ENCODE measurements at regions not wholly inside any gene's neighbourhood (a gene's known extent, or its start where the extent isn't known, plus 50 kb on each side); places are given as distances from the start of the nearest gene placed in this dataset.

DNA sequence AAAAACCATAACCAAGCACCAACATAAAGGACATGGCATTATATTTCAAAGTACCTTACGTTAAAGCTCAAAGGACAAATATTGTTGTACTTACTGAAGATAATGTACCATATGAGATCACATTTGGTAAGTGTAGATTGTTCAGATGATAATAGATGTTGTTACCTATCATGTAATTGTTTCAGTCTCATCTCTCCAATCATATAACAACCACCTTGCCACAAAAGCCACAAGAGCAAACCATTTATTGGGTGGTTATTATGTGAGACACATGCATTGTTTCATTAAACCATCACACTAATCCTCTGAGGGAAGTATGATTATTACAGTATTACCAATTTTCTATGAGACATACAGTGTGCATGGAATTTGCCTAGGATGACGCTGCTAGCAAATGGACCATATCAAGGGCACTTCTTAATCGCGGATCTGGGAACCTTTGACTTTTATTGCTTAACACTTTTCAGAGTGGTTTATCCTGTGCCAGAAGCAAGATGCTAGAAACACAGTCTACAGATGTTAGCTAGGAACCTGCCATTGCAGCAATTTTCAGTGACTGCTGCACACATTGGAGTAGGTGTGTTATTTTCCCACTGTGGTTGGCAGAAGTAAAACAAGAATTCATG is 149.8 kb upstream of the AKIRIN2 start:
- no peak for DNase-seq (ENCODE audit: low read depth in 2 of 2)

DNA sequence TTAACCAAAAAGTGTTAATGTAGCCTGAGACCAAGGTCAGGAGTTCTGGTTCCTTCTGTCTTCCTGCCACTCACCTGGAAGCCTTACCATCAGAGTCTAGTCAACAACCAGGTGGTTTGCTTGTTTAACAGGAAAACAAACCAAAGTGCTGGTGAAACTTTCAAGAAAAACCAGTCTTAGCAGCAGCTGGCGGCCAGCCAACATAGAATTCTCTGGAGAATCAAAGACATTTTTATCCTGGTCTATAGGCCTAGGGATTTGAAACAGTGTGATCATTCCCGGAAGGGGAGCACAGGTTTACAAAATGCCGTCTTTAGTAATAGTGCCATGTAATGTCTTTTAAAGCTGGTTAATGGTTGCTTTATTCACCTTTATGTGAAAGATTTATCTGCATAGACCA is 146.6 kb upstream of the AKIRIN2 start:
- DNase-seq (ENCODE audit: low read depth in 2 of 2) = no peak

DNA sequence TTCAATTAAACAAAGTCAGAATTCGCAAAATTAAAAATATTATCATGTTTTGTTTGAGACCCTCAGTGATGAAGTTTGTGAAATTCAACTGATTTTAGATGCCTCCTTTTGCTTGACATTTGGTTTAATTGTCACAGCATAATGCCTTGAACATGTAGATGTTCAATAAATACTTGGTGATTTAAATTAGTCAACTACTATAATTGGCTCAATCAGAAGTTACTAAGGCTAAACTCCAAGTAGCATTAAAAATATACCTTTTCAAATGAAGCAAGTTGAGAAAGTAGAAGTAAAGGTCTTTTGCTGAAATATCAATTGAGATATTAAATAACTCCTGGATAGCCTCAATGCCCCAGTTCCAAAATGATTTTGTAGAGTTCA is 145.8 kb upstream of the AKIRIN2 start:
- DNase-seq (ENCODE audit: low read depth in 2 of 2) = no peak

DNA sequence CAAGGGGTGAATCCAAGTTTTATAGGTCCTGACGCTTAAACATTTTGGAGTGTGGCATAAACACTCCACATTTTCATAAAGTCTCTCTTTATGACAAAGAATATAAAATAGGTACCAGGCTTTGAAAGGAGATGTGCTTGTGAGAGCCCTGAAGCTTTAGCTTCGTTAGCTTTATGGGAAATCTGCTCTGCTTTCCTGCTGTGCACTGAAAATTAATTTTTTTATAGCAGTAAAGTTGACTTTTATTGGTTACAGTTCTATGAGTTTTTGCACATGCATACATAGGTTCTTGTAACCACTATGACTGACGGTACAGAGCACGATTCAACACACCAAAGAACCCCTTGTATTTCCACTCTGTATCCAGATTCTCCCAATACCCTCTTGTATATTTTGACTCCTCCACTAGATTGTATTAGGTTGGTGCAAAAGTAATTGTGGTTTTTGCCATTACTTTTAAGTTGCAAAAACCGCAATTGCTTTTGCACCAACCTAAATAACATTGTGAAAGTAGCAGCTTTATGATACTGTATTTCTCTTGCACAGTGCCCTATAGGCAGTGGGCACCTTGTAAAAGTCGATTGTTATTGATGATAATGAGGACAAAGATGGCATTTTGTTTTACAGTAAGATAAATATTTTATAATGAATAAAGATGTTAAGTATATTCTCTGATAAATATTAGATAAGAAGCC is 145.2 kb upstream of the AKIRIN2 start:
- no peak for DNase-seq (ENCODE audit: low read depth in 2 of 2)

DNA sequence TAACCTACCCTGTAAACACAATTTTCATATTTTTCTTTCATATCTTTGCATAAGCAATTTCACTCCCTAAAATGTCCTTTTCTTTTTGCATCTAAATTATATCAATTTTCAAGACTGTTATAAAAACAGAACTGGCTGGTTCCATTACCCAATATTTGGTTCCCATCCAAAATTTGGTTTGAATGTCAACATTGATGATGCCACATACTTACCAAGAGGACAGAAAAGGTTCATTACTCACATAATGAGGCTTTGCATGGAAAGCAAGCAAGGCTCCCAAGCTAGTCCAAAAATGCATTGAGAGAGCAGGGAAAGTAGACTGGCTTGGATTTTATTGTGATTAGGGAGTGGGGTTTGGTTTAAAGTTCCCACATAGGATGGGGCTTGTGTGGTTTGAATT is 144.4 kb upstream of the AKIRIN2 start:
- DNase-seq (ENCODE audit: low read depth in 2 of 2) = no peak

DNA sequence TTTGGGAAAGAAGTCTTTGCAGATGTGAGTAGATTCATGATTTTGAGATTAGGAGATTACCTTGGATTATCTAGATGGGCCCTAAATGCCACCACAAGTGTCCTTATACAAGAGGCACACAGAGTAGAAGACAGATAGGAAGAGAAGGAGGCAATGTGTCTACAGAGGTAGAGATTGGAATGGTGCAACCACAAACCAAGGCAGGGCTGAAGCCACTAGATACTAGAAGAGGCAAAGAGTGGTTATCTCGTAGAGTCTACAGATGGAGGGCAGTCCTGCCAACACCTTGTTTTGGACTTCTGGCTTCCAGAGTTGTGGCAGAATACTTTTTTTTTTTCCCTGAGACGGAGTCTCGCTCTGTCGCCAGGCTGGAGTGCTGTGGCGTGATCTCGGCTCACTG is 138.3 kb upstream of the AKIRIN2 start:
- DNase-seq (ENCODE audit: low read depth in 2 of 2) = no peak

DNA sequence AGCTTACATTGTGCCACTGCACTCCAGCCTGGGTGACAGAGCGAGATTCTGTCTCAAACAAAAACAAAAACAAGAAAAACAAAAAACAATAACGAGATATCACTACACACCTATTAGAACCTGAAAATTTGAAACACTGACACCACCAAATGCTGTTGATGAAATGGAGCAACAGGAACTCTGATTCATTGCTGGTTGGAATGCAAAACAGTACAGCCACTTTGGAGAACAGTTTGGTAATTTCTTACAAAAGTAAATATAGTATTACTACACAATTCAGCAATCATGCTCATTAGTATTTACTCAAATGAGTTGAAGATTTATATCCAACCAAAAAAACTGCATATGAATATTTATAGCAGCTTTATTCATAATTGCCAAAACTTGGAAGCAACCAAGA is 135.8 kb upstream of the AKIRIN2 start:
- no peak for DNase-seq (ENCODE audit: low read depth in 2 of 2)

DNA sequence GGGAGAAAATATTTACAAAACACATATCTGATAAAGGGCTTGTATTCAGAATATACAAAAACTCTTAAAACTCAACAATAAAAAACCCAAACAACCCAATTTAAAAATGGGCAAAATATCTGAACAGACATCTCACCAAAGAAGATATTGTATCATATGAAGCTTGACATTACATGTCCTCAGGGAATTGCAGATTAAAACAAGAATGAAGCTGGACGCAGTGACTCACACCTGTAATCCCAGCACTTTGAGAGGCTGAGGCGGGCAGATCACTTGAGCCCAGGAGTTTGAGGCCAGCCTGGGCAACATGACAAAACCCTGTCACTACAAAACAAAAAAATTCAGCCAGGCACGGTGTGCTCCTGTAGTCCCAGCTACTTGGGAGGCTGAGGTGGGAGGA is 135.4 kb upstream of the AKIRIN2 start:
- DNase-seq (ENCODE audit: low read depth in 2 of 2) = no peak

DNA sequence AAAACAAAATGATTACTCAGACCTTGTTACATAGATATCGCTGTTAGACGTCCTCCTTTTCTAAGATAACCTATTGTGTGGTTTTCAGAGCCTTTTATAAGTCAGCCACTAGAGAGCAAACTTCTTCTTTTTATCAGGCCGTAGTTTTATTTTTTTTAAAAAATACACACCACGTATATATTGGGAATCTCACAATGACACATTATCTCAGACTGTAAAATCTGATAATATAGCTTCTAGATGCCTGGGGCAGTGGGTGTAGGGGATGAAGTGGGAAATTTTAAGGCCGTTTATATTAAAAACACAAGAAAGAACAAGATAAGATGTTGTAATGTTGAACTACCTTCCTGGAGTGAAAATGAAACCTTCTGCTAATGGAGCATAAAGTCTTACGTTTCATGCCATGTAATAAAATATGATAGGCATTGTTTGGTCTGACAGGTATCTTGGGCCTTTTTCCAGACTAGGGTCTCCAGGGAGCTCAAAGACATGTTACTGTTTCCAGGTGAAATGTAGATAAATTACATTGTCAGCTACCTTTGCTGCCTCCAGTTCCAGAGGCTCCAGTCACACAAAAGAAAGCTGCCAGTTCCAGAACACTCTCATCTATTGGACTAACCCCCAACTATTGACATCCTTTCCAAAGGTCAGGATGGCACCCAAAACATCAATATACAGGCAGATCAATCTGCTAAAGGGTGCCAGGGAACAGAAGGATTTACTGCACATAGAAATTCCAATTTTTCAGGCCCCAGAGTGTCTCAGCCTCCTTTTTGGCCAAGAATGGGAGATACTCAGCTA is 130.2 kb upstream of the AKIRIN2 start:
- DNase-seq (ENCODE audit: low read depth in 2 of 2) = no peak

DNA sequence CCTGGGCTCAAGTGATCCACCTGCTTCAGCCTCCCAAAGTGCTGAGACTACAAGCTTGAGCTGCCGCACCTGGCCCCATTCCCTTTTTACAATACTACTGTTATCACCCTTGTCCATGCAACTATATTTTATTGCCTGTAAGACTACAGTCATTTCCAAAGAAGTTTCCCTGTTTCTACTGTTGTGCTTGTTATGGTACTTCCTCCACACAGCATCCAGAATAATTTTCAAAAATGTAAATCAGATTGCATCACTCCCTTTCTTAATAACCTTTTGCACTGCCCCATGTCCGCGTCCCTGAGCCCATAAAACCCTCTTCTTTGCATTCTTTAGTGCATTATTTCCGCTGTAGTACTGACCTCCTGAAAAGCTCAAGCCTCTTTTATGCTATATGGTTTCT is 128.9 kb upstream of the AKIRIN2 start:
- no peak for DNase-seq (ENCODE audit: low read depth in 2 of 2)

DNA sequence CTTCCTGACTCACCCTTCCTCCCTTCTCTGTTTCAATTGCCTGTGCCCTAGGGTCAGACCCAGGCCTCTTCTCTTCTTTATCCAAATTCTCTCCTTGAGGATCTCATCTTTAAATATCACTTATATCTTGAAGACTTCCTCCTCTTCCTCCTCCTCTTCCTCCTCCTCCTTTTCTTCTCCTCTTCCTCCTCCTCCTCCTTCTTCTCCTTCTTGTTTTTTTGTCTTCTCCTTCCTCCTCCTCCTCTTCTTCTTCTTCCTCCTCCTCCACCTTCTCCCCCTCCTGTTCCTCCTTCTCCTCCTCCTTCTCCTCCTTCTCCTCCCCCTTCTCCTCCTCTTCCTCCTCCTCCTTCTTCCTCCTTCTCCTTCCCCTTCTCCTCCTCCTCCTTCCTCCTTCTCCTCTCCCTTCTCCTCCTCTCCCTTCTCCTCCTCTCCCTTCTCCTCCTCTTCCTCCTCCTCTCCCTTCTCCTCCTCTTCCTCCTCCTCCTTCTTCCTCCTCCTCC is 127.6 kb upstream of the AKIRIN2 start:
- no peak for DNase-seq (ENCODE audit: low read depth in 2 of 2)

DNA sequence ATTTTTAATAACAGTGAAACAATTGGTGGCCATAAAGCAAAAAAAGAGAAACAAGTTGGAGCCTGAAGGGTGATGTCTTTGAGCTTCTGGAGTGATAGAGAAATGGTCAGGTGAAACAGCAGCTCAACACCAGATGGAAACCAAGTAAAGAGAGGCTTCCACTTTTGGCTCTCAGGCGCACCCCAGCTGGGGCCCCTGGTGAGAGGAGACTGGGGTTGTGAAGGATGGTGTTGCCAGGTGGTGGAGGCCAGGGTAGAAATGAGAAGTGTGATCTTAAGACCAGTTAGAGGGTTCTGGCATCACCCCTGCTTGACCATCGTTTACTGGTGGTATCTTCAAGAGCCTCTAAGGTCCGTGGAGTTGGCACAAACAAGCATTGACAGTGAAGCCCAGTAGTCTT is 126.0 kb upstream of the AKIRIN2 start:
- no peak for DNase-seq (ENCODE audit: low read depth in 2 of 2)

DNA sequence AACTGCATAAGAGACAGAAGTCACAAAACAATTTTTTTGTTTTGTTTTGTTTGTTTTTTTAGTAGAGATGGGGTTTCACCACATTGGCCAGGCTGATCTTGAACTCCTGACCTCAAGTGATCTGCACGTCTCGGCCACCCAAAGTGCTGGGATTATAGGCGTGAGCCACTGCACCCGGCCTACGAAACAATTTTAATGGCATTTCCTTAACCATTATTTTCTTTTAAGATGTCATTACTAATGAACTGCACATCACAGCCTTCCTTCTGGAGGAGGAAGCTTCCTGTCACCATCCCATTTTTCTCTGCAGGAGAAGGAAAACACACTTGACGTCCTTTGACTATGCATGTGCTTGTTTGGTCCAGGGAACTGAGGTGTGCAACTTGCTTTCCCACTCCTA is 125.3 kb upstream of the AKIRIN2 start:
- DNase-seq (ENCODE audit: low read depth in 2 of 2) = no peak

DNA sequence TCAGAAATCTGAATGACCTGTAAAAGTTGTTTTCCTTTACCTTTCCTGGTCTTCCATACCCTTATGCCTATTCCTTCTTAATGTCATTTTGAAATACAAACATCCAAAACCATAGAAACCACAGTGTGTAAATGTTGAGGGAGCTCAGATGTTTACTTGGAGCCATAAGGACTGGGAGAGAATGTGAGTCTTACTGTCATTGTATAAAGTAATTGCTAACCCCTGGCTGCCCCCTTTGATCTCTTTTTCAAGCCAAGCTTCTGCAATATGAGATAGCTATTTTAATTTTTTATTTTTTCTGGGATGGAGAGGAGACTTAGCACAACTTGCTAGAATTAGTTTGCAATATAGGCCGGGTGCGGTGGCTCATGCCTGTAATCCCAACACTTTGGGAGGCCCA is 124.4 kb upstream of the AKIRIN2 start:
- no peak for DNase-seq (ENCODE audit: low read depth in 2 of 2)

DNA sequence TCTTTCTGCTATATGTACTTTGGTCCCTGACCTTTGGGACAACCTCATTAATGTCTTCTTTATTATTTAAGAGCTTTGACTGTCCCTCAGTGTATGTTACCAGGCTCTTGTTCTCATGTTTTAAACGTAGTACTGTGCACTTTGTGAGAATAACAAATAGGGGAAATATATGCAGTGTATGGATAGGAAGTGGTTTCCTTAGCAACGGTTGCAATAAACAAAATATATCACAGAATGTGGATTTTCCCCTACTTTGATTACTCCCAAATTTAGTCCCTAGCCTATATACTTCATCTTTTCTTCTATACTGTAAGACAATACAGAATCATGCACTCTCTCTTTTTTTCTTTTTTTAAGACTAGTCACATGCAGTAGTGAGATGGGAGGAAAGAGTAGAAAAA is 123.8 kb upstream of the AKIRIN2 start:
- no peak for DNase-seq (ENCODE audit: low read depth in 2 of 2)

DNA sequence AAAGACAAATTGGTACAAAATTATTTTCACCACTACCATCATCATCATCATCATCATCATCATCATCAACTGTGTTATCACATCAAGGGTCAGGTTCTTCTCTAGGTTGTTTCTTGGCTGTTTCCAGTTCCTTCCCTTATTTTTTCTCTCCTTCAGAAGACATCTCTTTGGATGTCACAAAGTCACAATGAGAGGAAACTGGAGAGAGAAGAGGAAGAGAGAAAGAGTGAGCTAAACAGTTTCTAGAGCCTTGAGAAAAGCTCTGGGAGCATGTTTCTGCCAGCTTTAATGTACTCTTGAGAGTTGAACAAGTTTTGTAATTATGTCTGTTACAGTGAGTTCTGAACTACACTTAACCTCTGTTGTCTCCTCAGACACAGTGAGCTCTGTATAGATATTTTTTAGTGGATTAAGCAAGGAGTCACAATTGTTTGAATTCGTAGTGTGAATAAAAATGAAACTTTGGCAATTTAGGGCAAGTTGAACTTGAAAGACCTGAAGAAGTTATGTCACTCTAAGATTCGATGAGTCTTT is 123.0 kb upstream of the AKIRIN2 start:
- no peak for DNase-seq (ENCODE audit: low read depth in 2 of 2)

DNA sequence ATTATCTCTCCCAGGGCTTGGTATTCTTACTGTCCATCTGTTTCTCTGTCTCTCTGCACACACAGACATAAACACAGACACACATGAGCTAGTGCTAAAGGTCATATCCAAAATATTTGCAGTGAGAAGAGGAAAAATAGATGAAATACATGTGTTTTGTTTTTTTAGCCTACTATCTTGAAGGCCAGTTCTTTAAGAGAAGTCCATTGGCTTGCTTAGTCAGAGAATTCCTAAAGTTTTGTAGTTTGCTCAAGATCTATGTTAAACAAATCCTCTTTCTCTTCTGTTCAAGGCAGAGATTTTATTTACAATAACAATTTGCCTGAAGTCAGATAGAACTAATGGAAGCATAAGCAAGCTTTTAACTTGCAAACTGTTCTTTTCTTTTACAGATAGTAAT is 120.0 kb upstream of the AKIRIN2 start:
- DNase-seq (ENCODE audit: low read depth in 2 of 2) = no peak

DNA sequence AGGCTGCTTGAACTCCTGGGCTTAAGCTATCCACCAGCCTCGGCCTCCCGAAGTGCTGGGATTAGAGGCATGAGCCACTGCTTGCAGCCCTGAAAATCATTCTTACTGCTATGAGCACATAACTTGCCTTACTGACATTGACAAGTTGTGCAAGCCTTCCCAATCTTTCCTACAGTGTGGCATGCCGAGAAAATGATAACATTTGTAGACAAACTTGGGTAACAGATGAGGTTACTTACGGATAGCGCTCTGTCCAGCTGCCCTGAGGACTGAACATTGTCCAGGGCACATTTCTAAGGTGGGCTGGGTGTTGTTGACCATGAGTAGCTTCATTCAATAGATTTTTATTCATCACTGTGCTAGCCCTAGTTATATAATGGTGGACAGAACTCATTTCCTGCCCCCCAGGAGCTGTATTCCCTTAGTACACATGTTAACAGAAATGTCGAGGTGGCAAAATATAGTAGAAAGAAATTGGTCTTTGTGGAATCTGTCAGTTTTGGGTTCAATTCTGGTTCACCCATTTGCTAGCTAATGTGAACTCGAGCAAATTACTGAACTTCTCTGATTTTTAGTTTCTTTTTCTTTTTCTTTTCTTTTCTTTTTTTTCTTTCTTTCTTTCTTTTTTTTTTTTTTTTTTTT is 118.4 kb upstream of the AKIRIN2 start:
- DNase-seq (ENCODE audit: low read depth in 2 of 2) = no peak

DNA sequence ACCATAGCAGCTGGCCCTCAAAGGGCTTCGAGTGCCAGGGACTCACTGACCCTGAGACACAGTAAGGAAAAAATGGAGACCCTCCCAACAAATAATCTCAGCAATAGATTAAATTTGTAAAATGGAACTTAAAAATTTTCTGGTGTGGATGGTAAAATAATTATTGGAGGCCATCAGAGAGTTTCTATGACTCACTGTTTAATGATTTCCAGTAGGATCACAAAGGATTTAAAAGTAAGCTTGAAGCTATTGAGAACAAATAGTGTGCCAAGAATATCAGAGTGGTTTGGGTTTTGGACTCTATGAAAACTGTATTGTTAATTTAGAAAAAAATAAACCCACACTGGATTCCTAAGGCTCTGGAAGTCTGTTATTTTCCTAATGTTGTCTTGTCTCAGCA is 115.2 kb upstream of the AKIRIN2 start:
- no peak for DNase-seq (ENCODE audit: low read depth in 2 of 2)

DNA sequence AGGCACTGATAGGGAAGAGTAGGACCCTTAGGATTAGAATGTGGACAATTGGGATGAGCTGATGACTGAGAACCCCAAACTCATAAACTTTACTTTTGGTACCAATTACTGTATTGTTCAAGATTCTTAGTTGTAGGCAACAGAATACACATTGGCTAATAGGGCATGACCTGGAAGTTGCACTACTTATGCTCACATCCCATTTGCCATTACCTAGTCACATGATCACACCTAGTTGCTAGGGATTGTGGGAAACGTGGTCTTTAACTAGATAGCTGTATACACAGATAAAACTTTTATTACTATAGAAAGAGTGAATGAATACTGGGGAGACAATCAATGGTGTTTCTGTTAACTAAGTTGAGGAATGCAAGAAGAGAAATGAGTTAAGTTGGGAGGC is 113.4 kb upstream of the AKIRIN2 start:
- DNase-seq (ENCODE audit: low read depth in 2 of 2) = no peak

DNA sequence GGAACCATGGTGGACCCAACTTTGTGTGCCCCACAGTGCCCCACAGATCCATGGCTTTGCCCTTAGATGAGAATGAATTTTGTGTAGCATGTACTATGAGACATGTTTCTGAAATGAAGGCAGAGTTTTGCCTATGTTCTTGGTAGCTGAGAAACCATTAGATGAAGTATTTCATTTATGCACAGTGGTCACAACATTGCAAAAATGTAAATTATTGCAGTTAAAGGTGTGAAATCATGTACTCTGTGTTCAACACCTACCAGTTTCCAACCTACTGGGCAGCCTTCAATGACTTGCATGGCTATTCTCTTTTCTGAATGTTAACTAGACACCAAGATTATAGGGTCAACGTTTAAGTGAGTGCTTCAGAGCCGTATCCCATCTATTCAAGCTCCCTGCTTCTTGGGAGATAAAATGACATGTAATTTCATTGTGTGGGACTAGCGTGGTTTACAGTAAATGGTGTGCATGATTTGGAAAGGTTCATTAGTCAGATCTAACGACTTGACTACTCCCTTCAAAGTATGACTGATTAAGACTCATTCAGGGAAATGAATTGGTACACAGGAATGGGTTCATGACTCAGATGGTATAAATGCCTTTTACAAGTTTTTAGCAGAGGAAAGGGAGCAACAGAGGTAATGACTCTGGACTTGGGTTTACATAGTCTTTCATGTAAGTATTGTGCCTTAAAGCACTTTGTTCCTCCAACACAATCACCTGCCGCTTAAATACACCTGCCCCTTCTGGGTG is 106.1 kb upstream of the AKIRIN2 start:
- no peak for DNase-seq (ENCODE audit: low read depth in 2 of 2)

DNA sequence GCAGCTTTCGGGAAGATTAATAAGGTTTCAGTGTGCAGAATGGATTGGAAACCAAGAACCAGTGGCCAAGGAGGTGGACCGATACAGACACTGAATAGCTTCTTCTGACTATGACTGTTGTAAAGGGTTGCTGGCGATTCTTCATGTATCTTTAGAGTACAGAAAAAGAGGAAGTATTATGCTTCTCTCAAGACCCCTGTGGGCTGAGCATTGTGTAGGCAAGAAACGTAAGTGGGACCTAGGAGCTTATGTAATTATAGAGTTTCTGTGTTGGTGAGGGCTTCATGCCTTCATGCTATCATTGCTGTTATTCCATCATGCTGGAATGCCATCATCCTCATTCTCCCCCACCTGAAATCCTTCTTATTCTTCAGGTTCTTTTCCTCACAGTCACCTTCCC is 105.4 kb upstream of the AKIRIN2 start:
- DNase-seq (ENCODE audit: low read depth in 2 of 2) = no peak
